Activated CD4-positive, alpha-beta T cell treated with anti-CD3 and anti-CD28 coated beads for 36 hours (primary cell): ENCODE measurements at regions not wholly inside any gene's neighbourhood (a gene's known extent, or its start where the extent isn't known, plus 50 kb on each side); places are given as distances from the start of the nearest gene placed in this dataset.

Source experiments
- ATAC-seq: fragments of 200-7000 bp; cut with Tn5 transposase; one replicate; pipeline ENCODE4 v1.10.0; 2021; ENCODE audit warnings: mild to moderate bottlenecking, moderate library complexity
- CTCF ChIA-PET: fragments of 350-600 bp; sonication (Branson Sonifier 250); formaldehyde crosslinking; loops from one replicate; lab custom pipeline; 2021; ENCODE audit warnings: antibody characterized with exemption; lab: Charles Lee
- POLR2A ChIA-PET: fragments of 350-600 bp; sonication (Branson Sonifier 250); formaldehyde crosslinking; loops from one replicate; lab custom pipeline; 2021; ENCODE audit warnings: antibody characterized with exemption, inconsistent platforms; lab: Charles Lee
- DNase-seq: peaks from one replicate; pipeline ENCODE4 v3.0.0-alpha.2; 2020
- H3K27ac Mint-ChIP-seq: one replicate; pipeline ENCODE4 v1.8.0; 2021; ENCODE audit warnings: mixed read lengths
- H3K27me3 Mint-ChIP-seq: one replicate; pipeline ENCODE4 v1.8.0; 2021; ENCODE audit warnings: mixed read lengths
- H3K36me3 Mint-ChIP-seq: one replicate; pipeline ENCODE4 v1.8.0; 2021; ENCODE audit warnings: low read depth, mixed read lengths
- H3K4me1 Mint-ChIP-seq: one replicate; pipeline ENCODE4 v1.8.0; 2021; ENCODE audit warnings: mixed read lengths
- H3K4me3 Mint-ChIP-seq: one replicate; pipeline ENCODE4 v1.8.0; 2021; ENCODE audit warnings: mild to moderate bottlenecking, moderate library complexity, mixed read lengths
- H3K9me3 Mint-ChIP-seq: one replicate; pipeline ENCODE4 v1.8.0; 2021; ENCODE audit warnings: low read depth, mixed read lengths
- intact Hi-C, 2 experiments: fragments of 100-400 bp; cut with DNase I in 1 of 2; cut with micrococcal nuclease in 1 of 2; formaldehyde crosslinking; loops; one replicate each; pipeline versions ENCODE4 v1.14.2 to v1.15.1; 2022 to 2024; cut with DNase I, micrococcal nuclease

GRCh38 chr3:124517306-124517705 lies 212.9 kb upstream of the UMPS start:
- no peak for DNase-seq
- no peaks in the 10 kb centered on the region for H3K9me3 Mint-ChIP-seq
- ChIA-PET POLR2A (no interaction called here), CTCF (interaction anchor here (0.6 kb wide), 1 partner anchor 794 kb away, joined by 3 read pairs; no protein-coding TSS in a partner anchor)
- intact Hi-C loops, result no loop called here
- H3K36me3 Mint-ChIP-seq, result no peaks in the 10 kb centered on the region
- peaks cover 15% of the 10 kb centered on the region for H3K27me3 Mint-ChIP-seq
- no peak for ATAC-seq
- no peak overlapping the region for H3K27ac Mint-ChIP-seq
- no peak overlapping the region for H3K4me3 Mint-ChIP-seq
- no peaks in the 10 kb centered on the region for H3K4me1 Mint-ChIP-seq

- Mint-ChIP-seq H3K4me1 (no peaks in the 10 kb centered on the region), H3K27ac (no peak overlapping the region), H3K36me3 (no peaks in the 10 kb centered on the region), H3K27me3 (peaks cover 12% of the 10 kb centered on the region), H3K4me3 (no peak overlapping the region), H3K9me3 (no peaks in the 10 kb centered on the region)
- intact Hi-C loops, result no loop called here
- ATAC-seq (no peak), DNase-seq (no peak)
- CTCF ChIA-PET, result no interaction called here
- POLR2A ChIA-PET, result no interaction called here
Observed at GRCh38 chr3:124518350-124518749, 211.9 kb upstream of the UMPS start.

GRCh38 chr3:124519591-124520194 lies 210.6 kb upstream of the UMPS start:
- Mint-ChIP-seq H3K4me1 (no peaks in the 10 kb centered on the region), H3K9me3 (peaks cover 3% of the 10 kb centered on the region), H3K27ac (no peak overlapping the region), H3K27me3 (peaks cover 12% of the 10 kb centered on the region), H3K36me3 (no peaks in the 10 kb centered on the region), H3K4me3 (no peak overlapping the region)
- intact Hi-C loops, result no loop called here
- ChIA-PET CTCF (no interaction called here), POLR2A (no interaction called here)
- DNase-seq (no peak), ATAC-seq (no peak)

GRCh38 chr3:124520970-124521369 lies 209.3 kb upstream of the UMPS start:
- Mint-ChIP-seq H3K27ac (no peak overlapping the region), H3K36me3 (no peaks in the 10 kb centered on the region), H3K4me3 (no peak overlapping the region), H3K9me3 (peaks cover 3% of the 10 kb centered on the region), H3K4me1 (no peaks in the 10 kb centered on the region), H3K27me3 (peaks cover 12% of the 10 kb centered on the region)
- intact Hi-C loops, result no loop called here
- DNase-seq (no peak), ATAC-seq (no peak)
- CTCF ChIA-PET, result no interaction called here
- POLR2A ChIA-PET, result no interaction called here

- ChIA-PET POLR2A (no interaction called here), CTCF (interaction anchor here (0.8 to 1.4 kb wide), 2 partner anchors 37 to 879 kb away, joined by 3 to 5 read pairs; no protein-coding TSS in a partner anchor)
- intact Hi-C loops, result no loop called here
- Mint-ChIP-seq H3K4me3 (no peak overlapping the region), H3K27me3 (peaks cover 16% of the 10 kb centered on the region), H3K27ac (no peak overlapping the region), H3K9me3 (peaks cover 3% of the 10 kb centered on the region), H3K36me3 (no peaks in the 10 kb centered on the region), H3K4me1 (no peaks in the 10 kb centered on the region)
- DNase-seq, result no peak
- ATAC-seq, result no peak
Observed at GRCh38 chr3:124522082-124522625, 208.1 kb upstream of the UMPS start.

GRCh38 chr3:124526601-124527000 lies 203.7 kb upstream of the UMPS start:
- Mint-ChIP-seq H3K36me3 (no peaks in the 10 kb centered on the region), H3K27me3 (peaks cover 13% of the 10 kb centered on the region), H3K27ac (no peak overlapping the region), H3K4me1 (no peaks in the 10 kb centered on the region), H3K4me3 (no peak overlapping the region), H3K9me3 (peaks cover 3% of the 10 kb centered on the region)
- CTCF ChIA-PET, result no interaction called here
- ATAC-seq (no peak), DNase-seq (no peak)
- intact Hi-C loops, result no loop called here
- POLR2A ChIA-PET, result no interaction called here

- H3K4me1 Mint-ChIP-seq, result no peaks in the 10 kb centered on the region
- POLR2A ChIA-PET, result no interaction called here
- CTCF ChIA-PET, result interaction anchor here (1.3 kb wide), 1 partner anchor 30 kb away, joined by 5 read pairs; no protein-coding TSS in a partner anchor
- intact Hi-C loops, result no loop called here
- no peak for DNase-seq
- H3K27ac Mint-ChIP-seq, result no peak overlapping the region
- H3K4me3 Mint-ChIP-seq, result no peak overlapping the region
- H3K27me3 Mint-ChIP-seq, result peaks cover 16% of the 10 kb centered on the region
- H3K9me3 Mint-ChIP-seq, result no peaks in the 10 kb centered on the region
- ATAC-seq, result no peak
- H3K36me3 Mint-ChIP-seq, result no peaks in the 10 kb centered on the region
Observed at GRCh38 chr3:124529826-124530571, 200.3 kb upstream of the UMPS start.

- DNase-seq (no peak), ATAC-seq (no peak)
- ChIA-PET POLR2A (no interaction called here), CTCF (interaction anchor here (1.3 kb wide), 1 partner anchor 29 kb away, joined by 5 read pairs; no protein-coding TSS in a partner anchor)
- Mint-ChIP-seq H3K4me3 (no peak overlapping the region), H3K4me1 (no peaks in the 10 kb centered on the region), H3K36me3 (no peaks in the 10 kb centered on the region), H3K9me3 (no peaks in the 10 kb centered on the region), H3K27me3 (peaks cover 19% of the 10 kb centered on the region), H3K27ac (no peak overlapping the region)
- intact Hi-C loops, result no loop called here
Observed at GRCh38 chr3:124530916-124531315, 199.3 kb upstream of the UMPS start.

- Mint-ChIP-seq H3K4me1 (no peaks in the 10 kb centered on the region), H3K9me3 (no peaks in the 10 kb centered on the region), H3K27me3 (peaks cover 13% of the 10 kb centered on the region), H3K36me3 (no peaks in the 10 kb centered on the region), H3K4me3 (no peak overlapping the region), H3K27ac (no peak overlapping the region)
- ChIA-PET CTCF (no interaction called here), POLR2A (no interaction called here)
- no peak for DNase-seq
- intact Hi-C loops, result no loop called here
- no peak for ATAC-seq
Observed at GRCh38 chr3:124532071-124532470, 198.2 kb upstream of the UMPS start.

GRCh38 chr3:124535306-124535705 lies 194.9 kb upstream of the UMPS start:
- CTCF ChIA-PET, result interaction anchor here (1.2 kb wide), 1 partner anchor 192 kb away, joined by 3 read pairs; no protein-coding TSS in a partner anchor
- no peak overlapping the region for H3K27ac Mint-ChIP-seq
- ATAC-seq (no peak), DNase-seq (no peak)
- H3K9me3 Mint-ChIP-seq, result no peaks in the 10 kb centered on the region
- H3K27me3 Mint-ChIP-seq, result peaks cover 8% of the 10 kb centered on the region
- H3K4me3 Mint-ChIP-seq, result no peak overlapping the region
- no peaks in the 10 kb centered on the region for H3K36me3 Mint-ChIP-seq
- POLR2A ChIA-PET, result no interaction called here
- intact Hi-C loops, result no loop called here
- H3K4me1 Mint-ChIP-seq, result no peaks in the 10 kb centered on the region

GRCh38 chr3:124540550-124541211 lies 189.6 kb upstream of the UMPS start:
- CTCF ChIA-PET, result interaction anchor here (0.6 to 1.9 kb wide), 5 partner anchors 10 to 22 kb away, joined by 3 to 7 read pairs (median 3); no protein-coding TSS in a partner anchor
- intact Hi-C loops, result no loop called here
- H3K9me3 Mint-ChIP-seq, result no peaks in the 10 kb centered on the region
- POLR2A ChIA-PET, result no interaction called here
- H3K27me3 Mint-ChIP-seq, result no peaks in the 10 kb centered on the region
- H3K36me3 Mint-ChIP-seq, result no peaks in the 10 kb centered on the region
- ATAC-seq (no peak), DNase-seq (no peak)
- no peak overlapping the region for H3K27ac Mint-ChIP-seq
- H3K4me3 Mint-ChIP-seq, result no peak overlapping the region
- no peaks in the 10 kb centered on the region for H3K4me1 Mint-ChIP-seq
